HG03103 (cell line): ENCODE measurements at regions not wholly inside any gene's neighbourhood (a gene's known extent, or its start where the extent isn't known, plus 50 kb on each side); places are given as distances from the start of the nearest gene placed in this dataset.
A peak's percentile ranks its signal among the peaks of the same experiment; 100 is the strongest.
"Not testable (repeated sequence)": the region's sequence is repeated elsewhere in the genome, so short reads cannot be mapped to it uniquely, and the experiment has no call there.

Experiments used
- ATAC-seq: cut with Tn5 transposase; IDR thresholded peaks from one replicate; pipeline ENCODE4 v1.9.1; 2021; ENCODE audit warnings: low read depth; ENCODE audit not compliant: unreplicated experiment

GRCh38 chr4:103499094-103499493 lies 220.7 kb downstream of the TACR3 start:
- ATAC-seq: peak; percentile 15

GRCh38 chr4:103498161-103499070 lies 221.4 kb downstream of the TACR3 start:
- peak; percentile 77 for ATAC-seq

- ATAC-seq: peak; percentile 35
Measured at GRCh38 chr4:103497692-103498091, 222.1 kb downstream of the TACR3 start.

GRCh38 chr4:103496800-103497199 lies 223.0 kb downstream of the TACR3 start:
- ATAC-seq: no peak

GRCh38 chr4:103493450-103494159 lies 226.2 kb downstream of the TACR3 start:
- ATAC-seq: no peak

- not testable (repeated sequence) for ATAC-seq
Measured at GRCh38 chr4:103485296-103485695, 234.5 kb downstream of the TACR3 start.

- no peak for ATAC-seq
Measured at GRCh38 chr4:103484521-103484920, 235.3 kb downstream of the TACR3 start.

GRCh38 chr4:103482893-103483292 lies 236.9 kb downstream of the TACR3 start:
- ATAC-seq: no peak

- ATAC-seq: no peak
Measured at GRCh38 chr4:103482471-103482870, 237.3 kb downstream of the TACR3 start.

GRCh38 chr4:103478734-103479133 lies 241.1 kb downstream of the TACR3 start:
- no peak for ATAC-seq

- no peak for ATAC-seq
Measured at GRCh38 chr4:103478210-103478609, 241.6 kb downstream of the TACR3 start.

- no peak for ATAC-seq
Measured at GRCh38 chr4:103457566-103457965, 259.4 kb upstream of the CENPE start.

- ATAC-seq: no peak
Measured at GRCh38 chr4:103451341-103451740, 253.2 kb upstream of the CENPE start.

- no peak for ATAC-seq
Measured at GRCh38 chr4:103450693-103451092, 252.6 kb upstream of the CENPE start.

- ATAC-seq: no peak
Measured at GRCh38 chr4:103449296-103450023, 251.3 kb upstream of the CENPE start.

GRCh38 chr4:103445377-103445776 lies 247.2 kb upstream of the CENPE start:
- no peak for ATAC-seq

- ATAC-seq: no peak
Measured at GRCh38 chr4:103443324-103443723, 245.2 kb upstream of the CENPE start.

- peak; percentile 67 for ATAC-seq
Measured at GRCh38 chr4:103429283-103429682, 231.1 kb upstream of the CENPE start.

- ATAC-seq: no peak
Measured at GRCh38 chr4:103425406-103425805, 227.3 kb upstream of the CENPE start.

- ATAC-seq: no peak
Measured at GRCh38 chr4:103424853-103425252, 226.7 kb upstream of the CENPE start.

- ATAC-seq: no peak
Measured at GRCh38 chr4:103423261-103423660, 225.1 kb upstream of the CENPE start.
